C4-2B (cell line): ENCODE measurements at regions not wholly inside any gene's neighbourhood (a gene's known extent, or its start where the extent isn't known, plus 50 kb on each side); places are given as distances from the start of the nearest gene placed in this dataset.

ENCODE experiments used
- ZFX ChIP-seq: fragments of 450-650 bp; IDR thresholded peaks from 2 replicates; pipeline ENCODE4 v1.6.1; 2017
- TF ChIP-seq, protein P1 (sequence below): fragments of 450-650 bp; conservative IDR thresholded peaks from 2 replicates; pipeline ENCODE4 v1.5.1; 2017; ENCODE audit warnings: mild to moderate bottlenecking

DNA sequence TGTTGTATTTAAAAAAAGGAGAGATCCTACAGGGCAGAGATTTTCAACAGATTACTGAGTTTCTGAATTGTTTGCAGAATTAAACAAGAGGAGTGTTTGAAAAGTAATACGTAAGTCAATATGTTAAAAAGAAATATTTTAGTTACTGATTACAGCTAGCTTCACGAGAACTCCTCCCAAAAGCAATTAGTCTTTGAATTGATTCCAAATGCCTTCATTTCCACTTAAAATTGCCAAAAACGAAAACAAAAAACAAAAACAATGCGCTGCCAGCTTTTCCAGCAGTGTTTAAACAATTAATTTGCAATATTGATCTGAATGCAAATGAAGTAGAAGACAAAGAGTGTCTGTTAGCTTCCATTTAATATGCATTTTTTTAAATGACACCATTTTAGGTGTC, 310.0 kb downstream of the IPO8 start:
- TF ChIP-seq, protein P1, sequence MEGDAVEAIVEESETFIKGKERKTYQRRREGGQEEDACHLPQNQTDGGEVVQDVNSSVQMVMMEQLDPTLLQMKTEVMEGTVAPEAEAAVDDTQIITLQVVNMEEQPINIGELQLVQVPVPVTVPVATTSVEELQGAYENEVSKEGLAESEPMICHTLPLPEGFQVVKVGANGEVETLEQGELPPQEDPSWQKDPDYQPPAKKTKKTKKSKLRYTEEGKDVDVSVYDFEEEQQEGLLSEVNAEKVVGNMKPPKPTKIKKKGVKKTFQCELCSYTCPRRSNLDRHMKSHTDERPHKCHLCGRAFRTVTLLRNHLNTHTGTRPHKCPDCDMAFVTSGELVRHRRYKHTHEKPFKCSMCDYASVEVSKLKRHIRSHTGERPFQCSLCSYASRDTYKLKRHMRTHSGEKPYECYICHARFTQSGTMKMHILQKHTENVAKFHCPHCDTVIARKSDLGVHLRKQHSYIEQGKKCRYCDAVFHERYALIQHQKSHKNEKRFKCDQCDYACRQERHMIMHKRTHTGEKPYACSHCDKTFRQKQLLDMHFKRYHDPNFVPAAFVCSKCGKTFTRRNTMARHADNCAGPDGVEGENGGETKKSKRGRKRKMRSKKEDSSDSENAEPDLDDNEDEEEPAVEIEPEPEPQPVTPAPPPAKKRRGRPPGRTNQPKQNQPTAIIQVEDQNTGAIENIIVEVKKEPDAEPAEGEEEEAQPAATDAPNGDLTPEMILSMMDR, result no peak
- TF ChIP-seq ZFX, result no peak
